Progenitor cell of endocrine pancreas (in vitro differentiated cells): ENCODE measurements at regions not wholly inside any gene's neighbourhood (a gene's known extent, or its start where the extent isn't known, plus 50 kb on each side); places are given as distances from the start of the nearest gene placed in this dataset.
A peak's percentile ranks its signal among the peaks of the same experiment; 100 is the strongest.
"Not testable (repeated sequence)": the region's sequence is repeated elsewhere in the genome, so short reads cannot be mapped to it uniquely, and the experiment has no call there.

Experiments
- DNase-seq: peaks from one replicate; pipeline ENCODE4 v3.0.0; 2021; ENCODE audit warnings: low spot score; ENCODE audit not compliant: unreplicated experiment
- H3K27ac Mint-ChIP-seq: 2 replicates; pipeline ENCODE4 v1.8.0; 2021; ENCODE audit warnings: mild to moderate bottlenecking, moderate library complexity, mixed read lengths
- H3K27me3 Mint-ChIP-seq: 2 replicates; pipeline ENCODE4 v1.8.0; 2021; ENCODE audit warnings: mixed read lengths
- H3K36me3 Mint-ChIP-seq: 2 replicates; pipeline ENCODE4 v1.8.0; 2022; ENCODE audit warnings: mixed read lengths; ENCODE audit not compliant: insufficient read depth
- H3K4me1 Mint-ChIP-seq: 2 replicates; pipeline ENCODE4 v1.8.0; 2021; ENCODE audit warnings: low read depth, mixed read lengths
- H3K4me3 Mint-ChIP-seq: 2 replicates; pipeline ENCODE4 v1.8.0; 2021; ENCODE audit warnings: low read depth, mild to moderate bottlenecking, moderate library complexity, mixed read lengths
- H3K9me3 Mint-ChIP-seq: 2 replicates; pipeline ENCODE4 v1.8.0; 2021; ENCODE audit warnings: low read depth, mixed read lengths
- CTCF ChIP-seq: fragments of 200-600 bp; sonication (generic); IDR thresholded peaks from one replicate; pipeline ENCODE4 v1.5.0; 2021; ENCODE audit warnings: antibody characterized with exemption, mild to moderate bottlenecking; ENCODE audit not compliant: unreplicated experiment

- H3K36me3 Mint-ChIP-seq = peaks cover 2% of the 10 kb centered on the region
- no peaks in the 10 kb centered on the region for H3K27me3 Mint-ChIP-seq
- peak overlapping the region; percentile 100 for H3K27ac Mint-ChIP-seq
- H3K4me1 Mint-ChIP-seq = peaks cover 4% of the 10 kb centered on the region
- peak overlapping the region; percentile 93 for H3K4me3 Mint-ChIP-seq
- peaks cover 7% of the 10 kb centered on the region for H3K9me3 Mint-ChIP-seq
- TF ChIP-seq CTCF = no peak
- DNase-seq = no peak
Observed at GRCh38 chr6:5892669-5893068, 114.1 kb downstream of the NRN1 start.

GRCh38 chr6:5878792-5879191 lies 127.9 kb downstream of the NRN1 start:
- Mint-ChIP-seq H3K36me3 (no peaks in the 10 kb centered on the region), H3K4me1 (no peaks in the 10 kb centered on the region)
- no peak for TF ChIP-seq CTCF

DNA sequence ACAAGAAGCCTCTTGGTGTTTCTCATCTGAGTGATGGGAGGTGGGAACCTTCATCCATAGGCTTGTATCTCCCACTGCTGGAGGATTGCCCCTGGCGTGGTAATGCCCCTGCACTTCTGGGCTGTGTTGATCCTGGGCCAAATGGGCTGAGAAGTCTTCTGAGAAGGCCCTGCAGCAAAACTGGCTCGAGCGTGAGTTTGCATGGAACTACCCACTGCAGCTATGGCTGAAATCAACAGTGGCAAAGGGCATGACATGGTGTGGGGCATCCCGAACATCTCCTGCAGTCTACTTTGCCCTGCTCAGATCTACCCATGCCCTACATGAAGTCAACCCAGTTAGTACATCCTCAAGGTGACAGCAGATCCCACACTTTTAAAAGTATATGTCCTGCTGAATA lies 130.6 kb downstream of the NRN1 start:
- Mint-ChIP-seq H3K4me3 (no peak overlapping the region), H3K27ac (no peak overlapping the region), H3K4me1 (no peaks in the 10 kb centered on the region), H3K36me3 (no peaks in the 10 kb centered on the region), H3K27me3 (peaks cover 7% of the 10 kb centered on the region), H3K9me3 (peaks cover 5% of the 10 kb centered on the region)
- no peak for TF ChIP-seq CTCF
- DNase-seq = no peak

More at GRCh38 chr6:5878792-5879191, 127.9 kb downstream of the NRN1 start:
- DNase-seq = no peak
- no peak overlapping the region for H3K27ac Mint-ChIP-seq
- H3K4me3 Mint-ChIP-seq = no peak overlapping the region
- H3K9me3 Mint-ChIP-seq = no peaks in the 10 kb centered on the region
- peaks cover 6% of the 10 kb centered on the region for H3K27me3 Mint-ChIP-seq

GRCh38 chr6:5873976-5874375 lies 132.7 kb downstream of the NRN1 start:
- not testable (repeated sequence) for H3K4me1 Mint-ChIP-seq, DNase-seq, H3K27me3 Mint-ChIP-seq, H3K9me3 Mint-ChIP-seq, H3K27ac Mint-ChIP-seq, H3K4me3 Mint-ChIP-seq, H3K36me3 Mint-ChIP-seq

DNA sequence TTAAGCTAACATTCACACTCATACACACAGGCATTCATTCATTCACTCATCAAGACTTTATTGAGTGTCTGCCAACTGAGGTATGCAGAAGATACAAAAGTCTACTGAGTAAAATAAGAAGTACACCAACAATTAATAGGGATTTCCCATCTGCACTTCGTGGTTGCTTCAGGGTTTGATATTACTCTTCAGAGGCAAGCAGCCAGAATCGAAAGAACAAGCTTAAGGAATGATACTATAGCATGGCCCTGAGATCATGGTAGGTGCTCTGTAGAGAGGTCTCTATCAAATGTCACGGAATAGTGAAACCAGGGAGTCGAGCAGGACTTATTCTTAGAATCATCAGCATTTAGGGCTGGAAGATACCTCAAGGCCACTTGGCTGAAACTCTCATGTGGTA lies 135.4 kb downstream of the NRN1 start:
- H3K27me3 Mint-ChIP-seq = peaks cover 7% of the 10 kb centered on the region
- TF ChIP-seq CTCF = no peak
- H3K4me3 Mint-ChIP-seq = no peak overlapping the region
- H3K27ac Mint-ChIP-seq = no peak overlapping the region
- no peak for DNase-seq
- peaks cover 7% of the 10 kb centered on the region for H3K4me1 Mint-ChIP-seq
- peaks cover 5% of the 10 kb centered on the region for H3K9me3 Mint-ChIP-seq
- H3K36me3 Mint-ChIP-seq = no peaks in the 10 kb centered on the region

DNA sequence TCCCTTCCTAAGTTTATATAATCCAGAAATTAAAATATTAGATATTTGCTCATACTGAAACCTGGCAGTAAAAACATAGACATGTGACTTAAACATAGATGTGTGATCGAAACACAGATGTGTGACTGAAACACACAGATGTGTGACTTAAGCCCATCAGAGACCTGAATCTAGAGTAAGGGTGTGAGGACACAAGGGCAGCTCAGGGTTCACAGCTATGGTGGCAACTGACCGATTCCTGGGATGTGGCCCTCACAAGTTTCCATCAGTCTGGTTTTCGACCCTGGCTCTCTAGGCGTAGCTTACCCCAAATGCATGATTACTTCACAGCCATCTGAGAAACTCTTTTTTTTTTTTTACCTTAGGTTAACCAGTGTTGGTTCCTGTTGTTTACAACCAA lies 137.0 kb downstream of the NRN1 start:
- no peak overlapping the region for H3K4me3 Mint-ChIP-seq
- no peaks in the 10 kb centered on the region for H3K36me3 Mint-ChIP-seq
- no peak for DNase-seq
- H3K9me3 Mint-ChIP-seq = peaks cover 8% of the 10 kb centered on the region
- H3K27me3 Mint-ChIP-seq = peaks cover 4% of the 10 kb centered on the region
- H3K27ac Mint-ChIP-seq = no peak overlapping the region
- H3K4me1 Mint-ChIP-seq = peaks cover 7% of the 10 kb centered on the region
- TF ChIP-seq CTCF = no peak
